Neutrophil (primary cell): ENCODE measurements at regions not wholly inside any gene's neighbourhood (a gene's known extent, or its start where the extent isn't known, plus 50 kb on each side); places are given as distances from the start of the nearest gene placed in this dataset.

Experiments
- H3K27ac ChIP-seq: fragments of 200-600 bp; sonication (generic); 2 replicates; pipeline ENCODE4 v1.5.1; 2016; ENCODE audit warnings: mild to moderate bottlenecking, moderate library complexity
- H3K27me3 ChIP-seq: fragments of 200-600 bp; sonication (generic); 2 replicates; pipeline ENCODE4 v1.6.0; 2016; ENCODE audit warnings: mild to moderate bottlenecking
- H3K36me3 ChIP-seq: fragments of 200-600 bp; sonication (generic); 2 replicates; pipeline ENCODE4 v1.5.1; 2017
- H3K4me1 ChIP-seq, 2 experiments: fragments of 200-600 bp in 1 of 2; sonication (generic) in 1 of 2; 1 replicate in 1 of 2; 2 replicates in 1 of 2; pipeline versions ENCODE4 v1.5.1 to v1.6.1; 2013 to 2016; ENCODE audit warnings: low read depth in 1 of 2, low read length in 1 of 2, mild to moderate bottlenecking in 1 of 2, moderate library complexity in 1 of 2; ENCODE audit not compliant: control insufficient read depth in 1 of 2, insufficient read depth in 1 of 2
- H3K4me3 ChIP-seq, 2 experiments: fragments of 200-600 bp in 1 of 2; sonication (generic) in 1 of 2; 1 replicate in 1 of 2; 2 replicates in 1 of 2; pipeline ENCODE4 v1.5.1; 2013 to 2016; ENCODE audit warnings: low read depth in 1 of 2, low read length in 1 of 2, mild to moderate bottlenecking in 1 of 2, moderate library complexity in 1 of 2
- H3K9me3 ChIP-seq: fragments of 200-600 bp; sonication (generic); 2 replicates; pipeline ENCODE4 v1.5.1; 2016
- CTCF ChIP-seq: fragments of 200-600 bp; sonication (generic); IDR thresholded peaks from 2 replicates; pipeline ENCODE4 v1.5.1; 2016; ENCODE audit warnings: antibody characterized with exemption

GRCh38 chr7:22676385-22676784, 50.6 kb upstream of the IL6 start:
- Histone ChIP-seq H3K27me3 (no peaks in the 10 kb centered on the region), H3K9me3 (no peaks in the 10 kb centered on the region), H3K36me3 (no peaks in the 10 kb centered on the region), H3K4me3 (no peak overlapping the region), H3K4me1 (no peaks in the 10 kb centered on the region), H3K27ac (no peak overlapping the region)
- TF ChIP-seq CTCF = no peak

- H3K4me3 ChIP-seq = no peak overlapping the region
- no peak for TF ChIP-seq CTCF
- H3K27me3 ChIP-seq = no peaks in the 10 kb centered on the region
- H3K36me3 ChIP-seq = no peaks in the 10 kb centered on the region
- H3K27ac ChIP-seq = no peak overlapping the region
- no peaks in the 10 kb centered on the region for H3K9me3 ChIP-seq
- no peaks in the 10 kb centered on the region for H3K4me1 ChIP-seq
These were observed 51.1 kb upstream of the IL6 start for GRCh38 chr7:22675917-22676343.

GRCh38 chr7:22675421-22675820, 51.6 kb upstream of the IL6 start:
- no peak overlapping the region for H3K27ac ChIP-seq
- no peak for TF ChIP-seq CTCF
- H3K4me3 ChIP-seq = no peak overlapping the region
- H3K27me3 ChIP-seq = no peaks in the 10 kb centered on the region
- H3K4me1 ChIP-seq = no peaks in the 10 kb centered on the region
- H3K9me3 ChIP-seq = no peaks in the 10 kb centered on the region
- H3K36me3 ChIP-seq = no peaks in the 10 kb centered on the region

- Histone ChIP-seq H3K9me3 (no peaks in the 10 kb centered on the region), H3K4me1 (no peaks in the 10 kb centered on the region), H3K27ac (no peak overlapping the region), H3K27me3 (no peaks in the 10 kb centered on the region), H3K36me3 (no peaks in the 10 kb centered on the region), H3K4me3 (no peak overlapping the region)
- TF ChIP-seq CTCF = no peak
These were observed 53.9 kb upstream of the IL6 start for GRCh38 chr7:22672846-22673680.

GRCh38 chr7:22671177-22671879, 55.7 kb upstream of the IL6 start:
- TF ChIP-seq CTCF = no peak
- Histone ChIP-seq H3K4me3 (no peak overlapping the region), H3K27ac (no peak overlapping the region), H3K4me1 (no peaks in the 10 kb centered on the region), H3K27me3 (no peaks in the 10 kb centered on the region), H3K36me3 (no peaks in the 10 kb centered on the region), H3K9me3 (no peaks in the 10 kb centered on the region)
